ENCODE measurements at regions not wholly inside any gene's neighbourhood (a gene's known extent, or its start where the extent isn't known, plus 50 kb on each side); places are given as distances from the start of the nearest gene placed in this dataset.

DNA sequence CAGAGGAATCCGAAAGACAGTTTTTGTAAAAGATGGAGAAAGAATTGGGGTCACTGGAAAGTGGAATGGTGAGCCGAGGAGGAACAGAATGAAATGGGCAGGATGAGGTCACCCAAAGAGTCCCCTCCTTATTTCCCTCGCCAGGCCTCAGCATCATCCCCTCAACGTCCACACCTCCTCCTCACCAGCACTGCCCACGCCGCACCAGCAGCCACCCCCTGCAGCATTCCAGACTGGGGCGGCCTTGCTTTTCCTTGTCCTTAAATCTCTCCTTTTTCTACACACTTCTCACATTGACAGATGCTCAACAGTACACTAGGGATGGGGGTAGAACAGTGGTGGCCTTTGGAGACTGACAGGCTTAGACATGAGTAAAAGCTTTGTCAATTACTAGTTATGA is 363.1 kb upstream of the NOX3 start:
- TF ChIP-seq, protein P1, sequence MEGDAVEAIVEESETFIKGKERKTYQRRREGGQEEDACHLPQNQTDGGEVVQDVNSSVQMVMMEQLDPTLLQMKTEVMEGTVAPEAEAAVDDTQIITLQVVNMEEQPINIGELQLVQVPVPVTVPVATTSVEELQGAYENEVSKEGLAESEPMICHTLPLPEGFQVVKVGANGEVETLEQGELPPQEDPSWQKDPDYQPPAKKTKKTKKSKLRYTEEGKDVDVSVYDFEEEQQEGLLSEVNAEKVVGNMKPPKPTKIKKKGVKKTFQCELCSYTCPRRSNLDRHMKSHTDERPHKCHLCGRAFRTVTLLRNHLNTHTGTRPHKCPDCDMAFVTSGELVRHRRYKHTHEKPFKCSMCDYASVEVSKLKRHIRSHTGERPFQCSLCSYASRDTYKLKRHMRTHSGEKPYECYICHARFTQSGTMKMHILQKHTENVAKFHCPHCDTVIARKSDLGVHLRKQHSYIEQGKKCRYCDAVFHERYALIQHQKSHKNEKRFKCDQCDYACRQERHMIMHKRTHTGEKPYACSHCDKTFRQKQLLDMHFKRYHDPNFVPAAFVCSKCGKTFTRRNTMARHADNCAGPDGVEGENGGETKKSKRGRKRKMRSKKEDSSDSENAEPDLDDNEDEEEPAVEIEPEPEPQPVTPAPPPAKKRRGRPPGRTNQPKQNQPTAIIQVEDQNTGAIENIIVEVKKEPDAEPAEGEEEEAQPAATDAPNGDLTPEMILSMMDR (IDR thresholded peaks at IDR 0.05), result no peak
- TF ChIP-seq POLR2A (IDR thresholded peaks at IDR 0.05), result no peak
